RKO (cell line): ENCODE measurements at regions not wholly inside any gene's neighbourhood (a gene's known extent, or its start where the extent isn't known, plus 50 kb on each side); places are given as distances from the start of the nearest gene placed in this dataset.

Experiments
- DNase-seq: peaks from one replicate; pipeline ENCODE4 v3.0.0-alpha.2; 2016; ENCODE audit warnings: low spot score

GRCh38 chr5:10876006-10876744, 115.1 kb upstream of the DAP start:
- DNase-seq, result no peak

- DNase-seq, result no peak
Observed at GRCh38 chr5:10875201-10875768, 114.3 kb upstream of the DAP start.

- DNase-seq, result no peak
Observed at GRCh38 chr5:10874541-10874940, 113.5 kb upstream of the DAP start.

- DNase-seq, result no peak
Observed at GRCh38 chr5:10870791-10871190, 109.8 kb upstream of the DAP start.

- no peak for DNase-seq
Observed at GRCh38 chr5:10868956-10869355, 107.9 kb upstream of the DAP start.

DNA sequence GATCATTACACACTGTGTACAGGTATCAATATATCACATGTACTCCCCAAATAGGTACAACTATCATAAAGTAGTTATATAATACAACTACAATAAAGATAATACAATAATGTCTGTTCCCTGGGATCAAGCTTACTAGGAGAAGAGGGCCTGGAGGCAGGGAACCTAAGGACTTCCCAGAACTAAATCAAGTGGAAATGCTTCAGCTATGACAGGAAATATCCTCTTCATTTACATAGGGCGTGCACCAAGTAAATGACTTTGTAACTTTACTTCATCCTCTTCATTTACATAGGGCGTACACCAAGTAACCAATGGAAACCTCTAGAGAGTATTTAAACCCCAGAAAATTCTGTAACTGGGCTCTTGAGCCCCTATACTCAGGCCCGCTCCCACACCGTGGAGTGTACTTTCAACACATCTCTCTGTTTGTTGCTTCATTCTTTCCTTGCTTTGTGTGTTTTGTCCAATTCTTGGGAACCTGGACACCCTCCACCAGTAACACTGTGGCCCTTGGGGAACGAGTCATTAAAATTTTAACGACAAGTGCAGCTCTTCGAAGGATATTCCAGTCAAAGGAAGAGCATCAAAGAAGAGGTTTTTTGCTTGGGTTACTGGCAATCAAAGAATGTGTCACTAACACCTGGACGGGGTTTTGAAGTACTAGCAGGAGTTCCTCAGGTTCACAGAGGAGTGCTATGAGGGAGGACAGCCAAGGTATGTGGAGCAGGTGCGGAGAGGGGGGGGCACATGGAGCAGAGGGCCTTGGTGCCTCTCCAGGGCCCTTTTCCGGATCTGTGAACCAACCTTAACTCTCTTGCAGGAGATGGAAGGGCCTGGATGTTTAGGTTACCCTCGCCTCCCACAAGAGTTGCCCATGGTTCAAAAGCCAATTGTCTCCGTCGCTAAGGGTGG, 106.6 kb upstream of the DAP start:
- DNase-seq, result no peak

- no peak for DNase-seq
Observed at GRCh38 chr5:10866913-10867312, 105.9 kb upstream of the DAP start.

DNA sequence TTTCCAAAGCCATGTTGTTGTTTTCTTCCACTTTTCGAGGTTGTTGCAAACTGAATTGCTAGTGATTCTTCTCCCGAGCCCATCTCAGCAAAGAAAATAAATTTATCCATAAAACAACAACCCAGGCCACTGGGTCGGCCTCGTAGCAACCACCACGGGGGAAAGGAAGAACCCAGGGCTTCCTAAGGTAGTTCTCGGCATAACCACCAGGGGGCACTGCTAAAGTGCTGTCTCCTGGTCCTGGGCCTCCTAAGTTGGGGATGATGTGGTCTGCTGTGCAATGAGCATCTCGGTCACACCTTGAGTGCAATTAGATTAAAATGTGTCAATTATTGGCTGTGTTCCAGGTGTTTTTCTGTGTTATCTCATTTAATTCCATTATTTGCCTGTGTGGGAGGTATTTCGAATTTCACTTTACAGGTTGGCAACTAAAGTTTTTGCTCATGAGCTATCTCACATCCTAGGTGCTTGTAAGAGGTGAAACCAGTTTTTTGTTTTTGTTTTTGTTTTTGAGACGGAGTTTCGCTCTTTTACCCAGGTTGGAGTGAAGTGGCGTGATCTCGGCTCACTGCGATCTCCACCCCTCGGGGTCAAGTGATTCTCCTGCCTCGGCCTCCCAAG, 102.8 kb upstream of the DAP start:
- DNase-seq, result peak; percentile 31

DNA sequence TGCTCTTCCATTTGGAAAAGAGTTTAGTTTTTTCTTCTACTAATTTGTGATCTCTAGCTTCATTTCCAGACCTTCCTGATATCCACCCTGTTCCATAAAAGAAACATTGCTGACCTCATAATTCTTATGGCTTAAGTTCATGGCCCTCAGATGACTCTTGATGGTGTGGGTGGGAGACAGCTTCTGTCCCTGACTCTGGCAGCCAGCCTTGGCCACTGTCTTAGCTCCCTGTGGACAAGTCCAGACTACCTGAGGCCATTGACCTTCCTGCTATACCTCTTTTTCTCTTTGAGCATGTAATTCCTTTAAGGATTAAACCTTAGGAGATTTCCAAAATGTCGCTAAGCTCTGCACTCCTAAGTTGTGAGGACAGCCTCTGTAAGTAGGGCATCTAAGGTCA, 101.1 kb upstream of the DAP start:
- DNase-seq, result no peak

DNA sequence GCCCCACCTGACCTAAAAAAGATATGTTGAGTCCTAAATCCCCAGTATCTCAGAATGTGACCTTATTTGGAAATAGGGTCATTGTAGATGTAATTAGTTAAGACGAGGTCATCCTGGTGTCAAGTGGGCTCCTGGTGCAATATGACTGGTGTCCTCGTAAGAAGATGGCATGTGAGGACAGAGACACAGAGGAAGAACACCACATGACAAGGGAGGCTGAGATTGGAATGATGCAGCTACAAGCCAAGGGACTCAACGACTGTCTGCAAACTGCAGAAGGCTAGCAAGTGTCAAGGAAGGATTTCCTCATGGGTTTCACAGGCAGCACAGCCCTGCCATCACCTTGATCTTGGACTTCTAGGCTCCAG, 100.4 kb upstream of the DAP start:
- DNase-seq, result no peak

- no peak for DNase-seq
Observed at GRCh38 chr5:10860645-10861422, 99.8 kb upstream of the DAP start.

- no peak for DNase-seq
Observed at GRCh38 chr5:10860196-10860543, 99.1 kb upstream of the DAP start.

DNA sequence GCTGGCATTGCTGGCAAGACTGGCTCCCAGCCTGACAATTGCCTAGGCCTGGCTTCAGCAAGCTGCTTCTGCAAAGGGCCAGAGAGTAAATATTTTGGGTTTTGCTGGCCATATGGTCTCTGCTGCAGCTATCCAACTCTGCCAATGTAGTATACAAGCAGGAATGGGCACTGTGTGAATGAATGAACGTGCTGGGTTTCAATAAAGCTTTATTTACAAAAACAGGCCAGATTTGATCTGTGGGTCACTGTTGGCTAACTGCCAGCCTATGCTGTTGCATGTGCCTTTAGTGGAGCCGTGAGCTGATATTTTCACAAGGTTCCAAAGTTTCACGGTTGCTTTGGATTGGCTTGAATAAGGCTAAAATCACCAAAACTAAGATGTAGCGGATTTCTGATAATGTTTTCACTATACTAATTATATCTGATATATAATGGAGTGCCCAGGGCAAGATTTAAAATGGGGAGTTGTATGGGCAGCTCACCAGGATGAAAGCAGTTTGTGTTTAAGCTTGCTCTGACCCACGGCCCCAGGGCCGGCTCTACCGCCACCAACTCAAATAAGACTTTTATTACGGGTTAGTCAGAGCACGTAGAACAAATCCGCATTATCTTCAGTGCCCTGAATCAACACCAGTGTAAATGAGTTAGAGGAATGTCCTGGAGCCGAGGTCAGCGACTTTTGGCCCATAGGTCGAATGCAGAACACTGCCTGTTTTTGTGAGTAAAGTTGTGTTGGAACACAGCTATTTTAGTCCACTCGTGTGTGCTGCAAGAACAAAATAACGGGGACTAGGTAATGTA, 98.6 kb upstream of the DAP start:
- no peak for DNase-seq

DNA sequence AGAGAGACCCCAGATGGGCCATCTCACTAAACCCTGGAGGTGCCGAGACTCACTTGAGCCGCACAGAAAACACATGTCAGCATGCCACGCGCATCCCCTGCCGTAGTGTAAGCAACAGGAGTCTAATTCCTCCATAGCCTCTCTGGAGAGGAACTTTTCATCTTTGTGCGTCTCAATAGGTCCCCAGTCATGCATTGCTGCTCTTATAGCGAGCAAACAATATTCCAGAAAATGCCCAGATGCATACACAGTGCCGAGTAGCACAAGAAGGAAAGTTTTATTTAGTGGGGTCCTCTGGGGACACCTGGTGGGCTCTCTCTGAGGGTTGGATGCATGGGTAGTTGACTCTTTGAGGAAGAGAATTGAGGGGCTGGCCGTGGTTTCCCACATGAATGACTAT, 97.9 kb upstream of the DAP start:
- no peak for DNase-seq

GRCh38 chr5:10858307-10858706, 97.3 kb upstream of the DAP start:
- DNase-seq, result no peak

DNA sequence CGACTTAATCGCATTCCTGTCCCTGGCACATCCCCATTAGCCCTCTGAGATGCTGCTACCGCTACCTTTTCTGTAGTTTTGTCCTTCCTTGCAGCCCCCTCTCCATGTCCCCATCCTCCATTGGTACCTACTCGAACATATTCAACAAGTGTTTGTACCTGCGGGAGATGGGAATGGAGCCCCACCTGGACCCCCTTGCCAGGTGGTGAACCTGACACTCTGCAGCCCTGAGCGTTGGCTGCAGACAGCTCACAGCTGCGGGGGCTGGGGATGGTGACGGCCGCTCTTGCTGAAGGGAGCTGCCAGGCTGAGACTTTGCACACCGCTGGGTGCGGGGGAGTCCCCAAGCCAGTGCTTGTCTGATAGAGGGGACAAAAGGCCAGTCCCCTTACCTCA, 96.3 kb upstream of the DAP start:
- no peak for DNase-seq

DNA sequence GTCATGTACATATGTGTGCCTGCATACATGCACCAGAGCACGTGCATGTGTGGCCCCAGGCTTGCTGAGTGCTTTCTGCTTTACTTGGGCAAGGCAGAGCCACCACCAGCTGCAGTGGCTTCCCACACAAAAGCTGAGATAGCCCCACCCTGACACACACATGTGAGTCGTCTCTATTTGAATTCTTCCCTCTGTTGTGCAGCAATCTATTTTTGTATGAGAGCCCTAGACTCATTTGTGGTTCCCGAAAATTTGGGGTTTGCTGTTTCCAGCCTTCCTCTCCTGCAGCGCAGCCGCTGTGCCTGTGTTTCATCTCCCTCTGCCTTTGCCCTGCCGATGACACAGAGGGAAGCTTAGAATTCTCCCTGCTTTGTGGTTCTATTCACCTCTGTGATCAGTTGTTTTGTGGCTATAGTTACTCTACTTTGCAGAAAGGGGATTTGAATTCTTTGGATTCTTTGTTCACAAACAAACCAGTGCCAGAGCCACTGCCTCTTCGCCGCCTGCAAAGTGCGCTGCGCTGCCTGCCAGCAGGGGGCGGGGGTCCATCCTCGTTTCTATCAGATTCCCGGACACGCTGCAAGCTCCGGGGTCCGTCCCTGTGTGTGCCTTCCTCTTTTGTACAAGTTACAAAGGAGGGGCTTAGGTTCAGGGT, 95.8 kb upstream of the DAP start:
- DNase-seq, result no peak

DNA sequence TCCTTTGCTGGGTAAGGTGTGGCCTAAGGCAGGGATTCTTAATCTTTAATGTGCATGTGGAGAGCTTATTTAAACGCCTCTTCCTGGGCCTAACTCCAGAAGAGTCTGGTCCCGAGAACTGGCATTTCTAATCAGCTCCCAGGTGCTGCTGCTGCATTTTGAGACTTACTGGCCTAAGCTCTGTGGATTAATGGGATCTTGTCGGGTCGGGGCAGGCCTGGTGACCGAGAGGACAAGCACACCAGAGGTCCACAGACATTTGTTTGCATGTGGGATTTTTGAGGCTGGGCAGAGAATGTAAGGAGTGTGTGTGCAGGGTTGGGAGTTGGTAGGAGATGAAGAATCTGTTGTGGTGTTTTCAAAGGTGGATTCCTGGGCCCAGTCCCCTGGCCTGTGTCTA, 95.0 kb upstream of the DAP start:
- no peak for DNase-seq

DNA sequence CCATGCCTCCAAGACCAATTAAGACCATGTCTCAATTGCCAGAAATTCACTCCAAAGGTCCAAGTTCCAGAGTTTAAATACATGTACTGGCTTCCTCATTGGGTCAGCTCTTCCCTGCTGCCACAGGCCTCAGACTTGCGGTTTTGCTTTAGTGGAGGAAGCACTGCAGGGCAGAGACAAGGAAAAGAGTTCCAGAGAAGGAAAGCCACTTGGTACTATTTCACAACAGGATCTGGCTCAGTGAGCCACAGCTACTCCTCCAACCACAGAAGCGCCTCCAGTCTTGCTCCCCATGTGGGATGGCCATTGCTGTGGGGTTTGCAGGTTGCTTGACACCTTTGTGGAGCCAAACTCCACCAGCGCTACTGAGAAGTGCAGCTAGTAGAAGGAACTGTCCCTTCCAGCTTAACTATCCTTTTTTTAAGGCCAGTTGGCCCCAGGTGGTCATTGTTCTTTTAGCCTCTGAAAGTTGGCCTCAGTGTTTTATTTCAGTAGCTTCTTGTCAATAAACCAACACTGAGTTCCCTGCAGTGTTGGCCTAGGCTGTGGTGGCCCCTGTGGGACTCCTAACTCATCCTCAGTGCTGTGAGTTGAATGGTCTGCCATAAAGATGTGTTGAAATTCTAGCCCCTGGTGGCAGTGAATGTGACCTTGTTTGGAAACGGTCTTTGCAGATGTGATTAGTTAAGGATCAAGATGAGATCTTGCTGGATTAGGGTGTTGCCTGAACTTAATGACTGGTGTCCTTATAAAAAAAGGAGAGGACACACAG, 93.7 kb upstream of the DAP start:
- DNase-seq, result no peak

- no peak for DNase-seq
Observed at GRCh38 chr5:10853154-10853553, 92.1 kb upstream of the DAP start.
